ENCODE measurements at regions not wholly inside any gene's neighbourhood (a gene's known extent, or its start where the extent isn't known, plus 50 kb on each side); places are given as distances from the start of the nearest gene placed in this dataset.

DNA sequence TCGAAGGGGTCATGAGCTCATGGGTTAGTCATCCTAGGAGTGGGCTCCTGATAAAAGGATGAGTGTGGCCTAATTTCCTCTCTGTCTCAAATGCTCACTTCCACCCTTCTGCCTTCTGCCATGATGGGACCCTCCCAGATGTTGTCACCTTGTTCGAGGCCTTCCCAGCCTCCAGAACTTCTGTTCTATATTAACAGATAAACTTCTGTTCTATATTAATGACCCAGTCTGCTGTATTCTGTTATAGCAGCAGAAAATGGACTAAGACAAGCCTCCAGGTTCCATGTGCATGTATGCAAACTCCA is 583.2 kb downstream of the GLRX3 start:
- DNase-seq (ENCODE audit: low read depth), result no peak

DNA sequence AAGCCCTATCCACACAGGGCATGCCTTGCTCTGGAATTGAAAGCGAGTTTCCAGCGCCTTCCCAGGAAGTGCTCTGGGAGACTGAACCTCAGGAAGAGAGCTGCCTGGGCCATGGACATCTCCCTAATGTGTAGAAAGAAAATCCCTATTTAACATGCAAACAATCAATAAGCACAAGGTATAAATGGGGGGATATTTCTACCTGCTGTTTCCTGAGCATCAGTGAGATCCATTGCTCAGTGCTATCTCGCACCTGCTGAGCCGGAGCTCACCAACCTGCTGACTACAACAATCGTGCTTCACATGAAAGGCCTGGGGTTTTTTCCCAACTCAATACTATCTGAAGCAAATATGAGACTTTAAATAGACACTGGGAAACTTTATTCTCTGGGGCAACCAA is 584.0 kb downstream of the GLRX3 start:
- no peak for DNase-seq (ENCODE audit: low read depth)

DNA sequence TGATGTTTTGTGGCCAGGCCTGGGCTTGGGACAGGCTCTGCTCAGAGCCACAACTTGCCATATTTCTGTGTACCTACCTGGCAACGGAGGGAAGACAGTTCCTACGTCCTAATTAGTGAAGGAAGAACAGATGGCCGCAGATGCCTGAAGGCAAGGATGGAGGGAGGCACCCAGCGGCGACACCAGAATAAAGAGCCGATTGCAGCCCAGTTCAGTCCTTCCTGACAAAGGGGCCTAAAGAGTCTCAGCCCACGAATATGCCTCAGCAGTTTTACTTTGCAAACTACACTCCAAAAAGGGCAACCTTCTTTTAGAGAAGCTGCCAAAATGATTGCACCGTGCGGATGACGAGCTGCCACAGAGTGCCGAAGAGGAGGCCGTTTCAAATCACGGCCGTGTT is 585.8 kb downstream of the GLRX3 start:
- DNase-seq (ENCODE audit: low read depth), result no peak

DNA sequence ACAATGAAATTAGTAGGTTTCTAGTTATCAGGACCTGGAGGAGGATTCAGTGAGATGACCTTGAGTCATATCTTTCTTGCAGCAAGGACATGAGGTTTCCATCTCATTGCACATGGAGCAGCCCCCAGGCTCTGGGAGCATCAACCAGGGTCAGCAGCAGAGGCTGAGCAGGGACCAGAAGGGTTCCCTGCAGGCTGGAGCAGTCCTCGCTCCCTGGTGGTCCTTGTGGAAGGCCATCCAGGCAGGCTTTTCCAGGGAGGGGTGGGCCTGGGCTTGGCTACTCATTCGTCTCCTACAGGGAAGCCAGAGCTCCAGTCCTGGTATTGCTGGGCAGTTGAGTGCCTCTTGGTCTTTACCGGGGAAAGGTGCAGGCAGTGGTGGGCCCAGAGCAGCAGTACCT is 587.5 kb downstream of the GLRX3 start:
- no peak for DNase-seq (ENCODE audit: low read depth)

DNA sequence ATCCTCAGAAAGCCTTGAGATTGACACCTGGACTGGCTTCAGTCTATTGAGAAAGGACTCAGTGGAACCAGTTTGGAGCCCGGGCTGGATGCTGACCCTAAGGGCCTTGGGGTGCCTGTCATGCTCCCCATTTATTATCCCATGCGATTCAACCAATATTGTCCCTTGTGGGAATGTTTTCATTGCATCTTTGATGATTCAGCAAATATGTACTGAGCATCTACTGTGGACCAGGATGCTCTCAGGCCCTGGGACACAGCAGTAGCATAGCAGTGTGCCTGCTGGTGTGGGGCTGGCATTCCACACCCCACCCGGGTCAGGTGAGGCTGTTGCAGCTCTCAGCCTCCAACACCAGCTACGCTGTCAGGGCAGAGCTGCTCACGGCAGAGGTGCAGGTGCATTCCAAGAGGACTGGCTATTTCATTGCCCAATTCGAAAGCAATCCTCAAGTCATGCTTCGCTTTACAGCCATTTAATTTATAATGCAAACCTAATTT is 586.0 kb downstream of the TCERG1L start:
- DNase-seq (ENCODE audit: low read depth), result no peak

DNA sequence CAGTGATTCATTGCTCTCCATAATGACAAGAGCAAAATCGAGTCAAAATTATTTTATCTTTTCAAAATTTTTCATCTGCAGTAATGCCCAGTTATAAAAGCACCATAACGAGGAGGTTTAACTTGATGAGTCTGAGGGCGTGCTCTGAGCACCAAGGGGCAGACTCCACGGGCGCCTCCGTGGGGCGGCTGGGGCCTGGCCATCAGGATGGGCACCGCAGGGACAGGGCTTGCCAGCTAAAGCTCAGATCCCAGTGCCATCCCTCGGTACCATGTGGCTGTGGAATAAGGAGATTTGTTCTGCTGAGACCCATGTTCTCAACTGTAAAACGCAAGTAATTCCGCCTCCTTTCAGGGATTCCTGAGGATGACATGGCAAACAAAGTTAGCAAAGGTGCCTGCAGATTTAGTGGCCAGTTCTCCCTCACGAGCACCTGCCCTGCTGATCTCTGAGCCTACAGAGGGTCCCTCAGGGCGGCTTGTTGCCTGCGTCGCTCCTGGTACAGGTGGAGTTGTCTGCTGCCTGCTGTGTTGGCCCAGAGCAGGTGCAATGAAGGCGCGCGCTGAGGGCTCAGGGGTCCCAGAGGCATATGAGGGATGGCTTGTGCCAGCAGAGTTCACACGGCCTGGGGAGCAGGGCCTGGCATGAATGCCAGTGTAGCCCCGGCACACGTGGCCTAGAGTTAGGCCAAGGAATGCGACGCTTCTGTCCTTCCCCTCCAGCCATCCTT is 584.4 kb downstream of the TCERG1L start:
- no peak for DNase-seq (ENCODE audit: low read depth)

DNA sequence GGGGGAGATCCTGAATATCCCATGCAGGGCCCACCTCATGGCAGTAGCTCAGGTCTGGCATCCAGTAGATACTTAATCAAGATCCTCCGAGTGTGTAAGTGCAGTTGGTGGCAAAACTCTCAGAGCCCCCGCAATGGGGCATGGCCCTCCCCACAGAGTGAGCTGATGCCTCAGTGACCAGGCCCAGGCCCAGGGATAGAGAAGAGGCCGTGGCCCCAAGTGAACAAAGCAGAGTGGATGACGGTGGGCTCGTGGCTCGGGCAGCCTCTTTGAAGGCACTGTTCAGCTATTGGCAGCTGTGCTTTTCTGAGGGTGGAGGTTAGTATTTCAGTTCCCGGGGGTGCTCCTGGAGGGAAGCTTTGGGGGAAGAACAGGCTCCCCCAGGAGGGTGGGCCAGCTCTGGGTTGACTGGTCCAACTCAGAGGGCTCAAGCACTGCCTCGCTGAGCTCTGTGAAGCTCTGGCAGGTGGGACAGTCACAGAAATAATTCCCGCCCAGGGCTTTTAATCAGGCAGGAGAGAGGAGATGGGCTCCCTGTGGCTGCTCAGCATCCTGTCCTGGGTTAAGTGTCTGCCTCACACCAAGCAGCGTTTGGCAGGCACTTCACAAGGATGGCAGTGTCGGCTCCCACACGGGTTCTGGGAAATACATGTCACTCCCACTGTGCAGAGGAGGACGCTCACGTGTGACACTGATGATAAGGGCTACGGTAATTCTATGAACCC is 583.6 kb downstream of the TCERG1L start:
- DNase-seq (ENCODE audit: low read depth), result no peak

DNA sequence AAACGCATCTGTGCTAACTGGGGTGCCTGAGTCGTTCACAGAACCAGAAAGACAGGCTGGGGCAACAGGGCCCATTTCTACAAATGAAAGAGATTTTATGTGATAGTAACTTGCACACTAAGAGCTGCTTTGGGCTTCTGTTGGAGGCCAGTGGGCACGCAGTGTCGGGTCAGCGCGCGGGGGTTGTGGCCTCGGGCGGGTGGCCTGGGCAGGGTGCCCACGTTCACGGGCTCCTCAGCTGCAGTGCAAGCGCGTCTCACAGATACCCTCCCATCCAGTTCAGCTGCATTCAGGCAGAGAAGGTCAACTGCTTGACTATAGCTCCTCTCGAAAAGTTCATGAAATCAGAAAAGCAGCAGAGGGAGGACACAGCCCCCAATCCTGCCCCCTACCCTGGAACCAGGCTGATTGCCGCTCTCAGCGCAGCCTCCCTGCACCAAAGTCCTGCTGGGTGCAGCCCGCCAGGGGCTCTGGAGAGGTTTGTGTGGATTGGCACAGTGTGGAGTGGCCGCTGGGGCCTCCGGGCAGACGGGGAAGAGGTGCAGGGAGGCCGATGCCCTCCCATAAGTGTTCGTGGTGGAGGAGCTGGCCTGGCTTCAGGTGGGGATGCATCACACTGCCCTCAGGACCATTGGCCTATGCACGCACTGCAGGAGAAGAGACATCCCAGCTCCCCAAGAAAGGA is 582.8 kb downstream of the TCERG1L start:
- DNase-seq (ENCODE audit: low read depth), result no peak

DNA sequence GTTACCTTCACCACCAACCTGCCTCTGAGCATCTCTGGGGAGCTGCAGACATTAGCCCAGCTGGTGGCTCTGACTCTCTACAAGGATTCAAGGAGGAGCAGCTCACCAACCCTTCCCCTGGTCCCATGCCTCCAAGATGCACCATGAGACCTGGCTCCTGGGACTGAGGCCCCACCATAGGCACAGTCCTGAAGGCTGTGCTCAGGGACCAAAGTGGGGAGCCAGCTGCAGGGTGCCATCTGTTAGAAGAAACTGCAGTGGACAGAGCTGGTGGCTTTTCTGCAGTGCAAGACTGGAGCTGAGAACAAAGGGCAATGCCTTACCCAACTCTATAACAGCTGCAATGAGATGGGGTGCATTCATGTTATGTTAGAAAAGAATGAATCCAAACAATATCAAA is 581.6 kb downstream of the TCERG1L start:
- DNase-seq (ENCODE audit: low read depth), result no peak

DNA sequence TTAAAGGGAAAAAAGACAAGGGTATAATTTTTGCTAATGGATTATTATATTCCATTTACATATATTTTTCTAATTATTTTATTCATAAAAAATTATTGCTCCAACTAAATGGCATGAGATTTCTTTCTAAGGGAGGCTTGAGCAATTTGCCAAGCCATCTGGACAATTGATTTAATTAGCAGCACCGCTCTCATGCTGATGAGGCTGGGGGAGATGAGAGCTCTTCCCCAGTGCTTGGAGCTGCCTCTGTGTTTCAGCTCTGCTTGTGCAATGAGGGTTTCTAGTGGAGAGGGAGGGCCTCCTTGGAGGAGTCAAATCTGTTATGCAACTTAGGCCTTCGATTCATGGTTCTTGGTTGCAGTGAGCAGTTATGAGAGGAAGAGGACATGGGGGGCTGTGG is 574.3 kb downstream of the TCERG1L start:
- DNase-seq (ENCODE audit: low read depth), result no peak

DNA sequence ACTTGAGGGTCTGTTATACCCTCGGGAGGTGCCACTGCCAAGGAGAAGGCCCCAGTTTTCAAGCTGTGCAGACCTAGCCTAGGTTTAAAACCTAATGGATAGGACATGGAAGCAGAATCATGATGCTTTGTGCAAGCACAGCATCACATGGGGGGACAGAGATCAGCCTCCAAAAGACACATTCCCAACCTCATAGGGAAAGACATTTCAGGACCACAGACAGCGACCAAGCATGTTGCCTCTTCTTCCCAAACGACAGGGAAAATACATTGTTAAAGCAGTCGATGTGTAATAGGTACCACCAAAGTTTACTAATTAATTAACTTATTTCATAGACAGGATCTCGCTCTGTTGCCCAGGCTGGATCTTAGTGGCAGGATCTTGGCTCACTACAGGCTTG is 573.9 kb downstream of the TCERG1L start:
- no peak for DNase-seq (ENCODE audit: low read depth)

DNA sequence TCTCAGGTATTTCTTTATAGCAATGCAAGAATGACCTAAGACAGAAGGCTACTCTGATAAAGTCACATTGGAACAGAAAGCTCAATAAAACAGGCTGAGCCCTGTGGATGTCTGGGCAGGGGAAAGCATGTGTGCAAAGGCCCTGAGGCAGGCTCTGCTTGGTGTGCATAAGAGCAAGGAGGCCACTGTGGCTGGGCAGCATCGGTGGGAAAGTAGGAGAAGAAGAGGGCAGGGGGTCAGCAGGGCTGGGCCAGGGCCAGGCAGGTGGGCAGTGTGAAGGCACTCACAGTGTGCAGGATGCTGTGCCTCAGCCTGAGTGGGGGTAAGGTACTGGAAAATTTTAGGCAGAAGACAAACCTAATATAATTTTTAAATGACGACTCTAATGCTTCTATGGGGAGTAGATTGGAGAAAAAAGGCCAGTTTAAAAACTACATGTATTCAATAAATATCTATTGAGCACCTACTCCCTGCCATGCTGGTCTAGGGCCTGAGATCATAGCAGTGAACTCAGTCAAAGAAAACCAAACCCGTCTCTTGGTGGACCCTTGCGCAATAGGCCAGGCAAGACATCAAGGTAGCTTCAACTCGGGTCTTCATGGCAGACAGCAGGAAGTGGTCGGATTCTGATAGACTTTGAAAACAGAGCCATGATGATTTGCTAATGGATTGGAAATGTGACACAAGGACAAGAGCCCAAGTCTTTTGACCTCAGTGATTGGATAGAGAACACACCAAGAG is 572.3 kb downstream of the TCERG1L start:
- no peak for DNase-seq (ENCODE audit: low read depth)

DNA sequence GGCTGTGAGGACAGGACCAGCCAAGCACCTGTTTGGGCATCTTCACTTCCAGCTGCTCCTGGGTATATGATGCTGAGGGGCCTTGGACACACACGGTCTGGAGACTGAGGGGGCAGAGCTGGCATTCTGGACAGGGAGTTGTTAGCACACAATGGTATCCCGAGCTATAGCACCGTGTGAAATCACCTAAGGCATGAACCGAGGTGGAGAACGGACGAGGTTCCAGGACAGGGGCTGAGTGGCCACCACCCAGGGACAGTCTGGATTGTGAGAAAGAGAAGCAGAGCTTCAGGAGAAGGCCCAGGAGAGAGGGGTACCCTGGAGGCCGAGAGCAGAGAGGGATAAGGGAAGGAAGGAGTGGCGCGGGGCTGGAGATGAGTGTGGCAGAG is 571.8 kb downstream of the TCERG1L start:
- DNase-seq (ENCODE audit: low read depth), result no peak

DNA sequence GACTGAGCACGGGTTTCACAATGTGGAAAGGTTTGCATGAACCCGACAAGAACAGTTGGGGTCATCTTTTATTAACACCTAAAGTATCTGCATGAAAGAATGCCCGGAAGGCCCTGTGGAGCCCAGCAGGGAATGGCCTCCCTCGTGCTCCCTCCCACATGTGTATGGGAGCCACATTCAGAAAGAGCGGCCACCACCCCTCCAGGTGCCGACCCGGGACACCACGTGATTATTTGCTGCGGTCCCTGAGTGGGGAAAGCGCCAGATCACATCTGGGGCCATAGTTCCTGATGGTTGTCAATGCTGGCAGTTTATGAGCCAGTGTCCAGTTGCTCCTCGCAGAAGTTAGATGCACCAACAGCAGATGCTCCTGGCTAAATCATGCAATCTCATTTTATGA is 571.4 kb downstream of the TCERG1L start:
- DNase-seq (ENCODE audit: low read depth), result no peak

DNA sequence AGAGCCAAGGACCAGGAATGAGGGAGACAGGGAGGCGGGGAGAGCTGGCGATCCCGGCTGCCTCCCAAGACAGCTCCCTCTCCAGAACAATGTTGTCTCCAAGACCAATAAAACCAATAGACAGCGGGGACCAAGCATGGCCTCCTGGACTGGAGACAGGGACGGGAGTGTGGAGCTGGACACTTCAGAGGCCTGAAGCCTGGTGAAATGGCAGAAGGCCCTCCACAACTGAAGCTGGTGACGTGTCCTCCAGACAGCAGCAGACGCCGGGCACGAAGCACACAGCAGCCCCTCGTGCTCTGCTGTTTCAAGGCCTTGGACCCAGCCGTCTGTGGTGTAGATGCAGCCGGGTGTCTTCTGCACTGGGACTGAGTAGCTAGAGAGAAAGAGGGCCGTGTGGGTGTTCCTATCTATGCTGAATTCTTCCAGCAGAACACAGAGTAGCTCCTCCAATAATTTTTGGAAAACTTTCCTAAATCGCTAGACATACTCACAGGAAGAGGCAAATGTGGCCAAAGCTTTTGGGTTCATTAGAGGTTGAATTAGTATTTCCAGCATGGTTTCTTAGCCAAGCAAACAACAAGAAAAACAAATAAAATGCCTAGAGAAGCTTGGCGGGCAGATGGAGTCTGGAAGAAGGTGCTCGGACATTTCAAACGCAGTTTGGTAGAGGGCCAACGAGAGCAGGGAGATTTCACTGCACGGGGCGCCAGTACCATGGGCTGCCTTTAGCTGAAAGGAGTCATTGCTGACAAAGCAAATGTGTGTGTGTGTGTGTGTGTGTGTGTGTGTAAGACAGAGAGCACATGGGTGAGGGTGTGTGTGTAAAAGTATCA is 570.4 kb downstream of the TCERG1L start:
- DNase-seq (ENCODE audit: low read depth), result no peak

DNA sequence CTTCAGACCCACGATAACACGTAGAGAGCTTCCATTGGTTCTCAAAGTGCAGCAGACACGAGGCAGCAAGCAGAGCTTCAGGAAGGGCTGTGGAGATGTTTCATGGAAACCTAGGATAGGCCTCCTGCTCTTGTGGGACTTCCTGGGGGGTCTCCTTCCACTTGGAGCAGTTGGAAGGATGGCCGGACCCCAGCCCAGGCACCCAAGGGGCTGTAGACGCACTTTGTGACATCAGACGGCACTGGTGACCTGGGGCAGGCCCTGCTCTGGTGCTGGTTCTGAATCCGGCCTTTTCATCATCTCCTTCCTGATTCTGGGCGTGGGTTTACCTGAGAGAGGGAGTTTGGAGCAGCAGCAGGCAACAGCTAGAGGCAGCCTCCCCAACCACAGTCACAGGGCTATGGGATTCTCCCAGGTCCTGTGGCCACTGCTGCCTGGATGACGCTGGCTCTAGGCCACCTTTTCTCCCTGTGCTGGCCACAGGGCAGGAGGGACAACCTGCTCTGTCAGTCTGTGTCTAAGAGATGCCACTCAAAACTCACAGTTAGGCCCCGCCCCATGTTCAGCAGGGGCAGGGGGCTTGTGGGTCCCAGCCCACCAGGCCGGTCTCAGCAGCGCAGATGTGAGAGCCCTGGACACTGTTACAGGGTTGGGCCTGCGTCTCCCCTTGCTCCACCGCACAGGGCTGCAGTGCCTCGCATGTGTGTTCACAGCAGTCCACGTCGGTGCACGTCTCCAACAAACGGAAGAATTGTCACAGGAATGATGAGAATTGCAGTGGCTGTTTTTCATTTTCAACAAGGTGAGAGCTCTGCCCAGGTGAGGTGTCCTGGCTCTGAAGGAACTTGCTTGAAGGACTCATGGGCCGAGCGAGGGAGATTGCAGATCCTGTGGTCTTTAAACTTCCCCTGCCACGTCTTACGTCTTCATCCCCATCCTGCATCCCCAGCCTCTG is 569.3 kb downstream of the TCERG1L start:
- no peak for DNase-seq (ENCODE audit: low read depth)

DNA sequence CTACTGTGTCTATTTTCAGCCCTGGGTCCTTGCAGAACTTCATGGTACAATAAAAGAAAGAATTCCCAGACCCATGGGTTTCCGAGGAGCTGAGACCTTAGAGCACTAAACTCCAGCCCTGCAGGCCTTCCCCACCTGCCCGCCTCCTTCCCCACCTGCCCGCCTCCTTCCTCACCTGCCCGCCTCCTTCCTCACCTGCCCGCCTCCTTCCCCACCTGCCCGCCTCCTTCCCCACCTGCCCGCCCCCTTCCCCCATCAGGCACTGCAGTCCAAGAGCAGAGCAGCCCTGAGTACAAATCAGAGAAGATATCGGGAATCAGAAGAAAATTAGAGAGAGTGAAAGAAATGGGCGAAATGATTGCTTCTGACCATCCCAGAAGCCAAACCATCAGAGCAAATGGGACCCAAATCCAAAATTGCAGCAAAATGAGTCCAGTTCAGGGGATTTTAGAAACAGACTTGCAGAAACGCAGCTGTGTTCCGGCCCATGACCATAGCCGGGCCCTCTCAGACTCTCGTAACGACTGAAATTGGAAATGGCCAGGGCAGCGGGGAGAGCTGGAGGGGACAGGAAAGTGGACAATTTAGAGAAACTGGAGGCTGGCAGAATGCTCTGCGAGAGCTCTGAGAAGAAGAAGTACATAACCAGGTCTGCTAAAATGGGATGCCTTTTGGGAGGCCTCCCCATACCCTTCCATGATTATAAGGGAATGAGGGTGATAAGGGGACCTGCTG is 568.4 kb downstream of the TCERG1L start:
- no peak for DNase-seq (ENCODE audit: low read depth)

DNA sequence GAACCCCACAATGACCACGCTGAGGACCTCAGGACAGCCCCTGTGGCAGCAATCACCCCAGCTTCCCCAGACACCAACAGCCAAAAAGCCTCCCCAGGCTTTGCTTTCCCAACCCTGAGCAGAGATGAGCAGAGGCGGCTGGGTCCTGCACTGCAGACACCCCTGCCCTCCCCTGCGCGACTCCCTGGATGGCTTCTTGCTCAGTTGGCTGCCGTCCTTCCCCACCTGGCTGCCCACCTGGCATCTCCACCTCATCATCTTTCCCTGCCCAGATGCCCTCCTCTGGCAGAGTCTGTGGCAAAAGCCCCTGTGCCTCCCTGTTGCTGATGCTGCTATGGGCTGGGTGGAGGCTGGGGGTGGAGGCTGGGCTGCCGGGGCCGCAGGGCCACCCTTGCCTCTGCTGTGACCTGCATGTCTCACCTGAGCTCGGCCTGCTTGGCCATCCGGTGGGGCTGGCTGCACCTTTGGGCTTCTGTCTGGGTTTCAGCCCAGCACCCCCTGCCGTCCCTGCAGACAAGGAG is 567.7 kb downstream of the TCERG1L start:
- no peak for DNase-seq (ENCODE audit: low read depth)

DNA sequence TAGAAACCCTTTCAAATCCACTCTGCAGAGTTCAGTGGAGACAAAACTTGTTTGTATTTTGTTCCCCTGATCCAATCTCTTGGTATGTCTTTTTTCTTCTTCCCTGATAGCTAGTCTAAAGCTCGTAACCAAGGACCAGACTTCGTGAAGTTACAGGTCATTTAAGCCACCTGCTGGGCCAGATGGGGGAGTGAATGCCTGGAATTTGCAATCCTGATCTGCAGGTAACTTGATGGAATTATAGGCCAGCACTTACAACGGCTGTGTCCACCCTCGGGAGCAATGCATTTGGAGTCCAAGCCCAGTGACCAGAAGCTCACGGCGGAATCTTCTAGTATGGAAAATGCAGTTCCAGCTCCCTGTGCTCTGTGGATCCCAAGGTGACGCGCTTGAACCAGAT is 566.9 kb downstream of the TCERG1L start:
- DNase-seq (ENCODE audit: low read depth), result no peak
